Activated CD4-positive, alpha-beta memory T cell treated with anti-CD3 and anti-CD28 coated beads for 36 hours (primary cell): ENCODE measurements at regions not wholly inside any gene's neighbourhood (a gene's known extent, or its start where the extent isn't known, plus 50 kb on each side); places are given as distances from the start of the nearest gene placed in this dataset.

ENCODE experiments used
- CTCF ChIA-PET: fragments of 350-600 bp; sonication (Branson Sonifier 250); formaldehyde crosslinking; loops from one replicate; lab custom pipeline; 2021; ENCODE audit warnings: antibody characterized with exemption, inconsistent platforms; lab: Charles Lee
- POLR2A ChIA-PET: fragments of 350-600 bp; sonication (Branson Sonifier 250); formaldehyde crosslinking; loops from one replicate; lab custom pipeline; 2021; ENCODE audit warnings: antibody characterized with exemption; lab: Charles Lee
- DNase-seq: peaks from one replicate; pipeline ENCODE4 v3.0.0-alpha.2; 2020
- H3K27ac Mint-ChIP-seq: one replicate; pipeline ENCODE4 v1.8.0; 2021; ENCODE audit warnings: mixed read lengths
- H3K27me3 Mint-ChIP-seq: one replicate; pipeline ENCODE4 v1.8.0; 2021; ENCODE audit warnings: mixed read lengths
- H3K36me3 Mint-ChIP-seq: one replicate; pipeline ENCODE4 v1.8.0; 2021; ENCODE audit warnings: mixed read lengths
- H3K4me1 Mint-ChIP-seq: one replicate; pipeline ENCODE4 v1.8.0; 2021; ENCODE audit warnings: low read depth, mixed read lengths
- H3K4me3 Mint-ChIP-seq: one replicate; pipeline ENCODE4 v1.8.0; 2021; ENCODE audit warnings: mild to moderate bottlenecking, mixed read lengths
- H3K9me3 Mint-ChIP-seq: one replicate; pipeline ENCODE4 v1.8.0; 2021; ENCODE audit warnings: mixed read lengths
- intact Hi-C: fragments of 100-400 bp; cut with micrococcal nuclease; formaldehyde crosslinking; loops from one replicate; pipeline ENCODE4 v1.15.1; 2023

DNA sequence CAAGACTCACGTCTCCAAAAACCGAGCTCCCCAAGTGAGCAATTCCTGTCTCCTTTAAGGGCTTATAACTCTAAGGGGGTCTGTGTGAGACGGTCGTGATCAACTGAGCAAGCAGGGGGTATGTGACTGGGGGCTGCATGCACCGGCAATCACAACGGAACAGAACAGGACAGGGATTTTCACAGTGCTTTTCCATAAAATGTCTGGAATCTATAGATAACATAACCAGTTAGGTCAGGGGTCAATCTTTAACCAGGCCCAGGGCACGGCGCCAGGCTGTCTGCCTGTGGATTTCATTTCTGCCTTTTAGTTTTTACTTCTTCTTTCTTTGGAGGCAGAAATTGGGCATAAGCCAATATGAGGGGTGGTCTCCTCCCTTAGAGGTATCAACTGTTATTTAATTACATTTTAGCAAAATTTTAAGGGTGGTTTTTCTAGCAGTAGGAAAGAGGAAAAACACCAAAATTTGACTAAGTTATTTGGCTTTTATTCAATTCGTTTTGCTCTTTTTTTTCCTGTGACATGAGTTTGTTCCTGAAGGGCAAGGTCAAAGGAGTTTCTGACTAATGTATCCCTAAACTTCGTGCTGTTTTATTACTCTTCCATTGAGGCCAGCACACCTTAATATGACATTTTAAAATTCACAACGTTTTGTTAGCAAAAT is 121.4 kb upstream of the SEC61G start:
- Mint-ChIP-seq H3K36me3 (no peaks in the 10 kb centered on the region), H3K27me3 (no peaks in the 10 kb centered on the region), H3K4me3 (no peak overlapping the region), H3K27ac (no peak overlapping the region), H3K4me1 (no peaks in the 10 kb centered on the region), H3K9me3 (no peaks in the 10 kb centered on the region)
- intact Hi-C loops: no loop called here
- ChIA-PET POLR2A (no interaction called here), CTCF (no interaction called here)
- DNase-seq: no peak

DNA sequence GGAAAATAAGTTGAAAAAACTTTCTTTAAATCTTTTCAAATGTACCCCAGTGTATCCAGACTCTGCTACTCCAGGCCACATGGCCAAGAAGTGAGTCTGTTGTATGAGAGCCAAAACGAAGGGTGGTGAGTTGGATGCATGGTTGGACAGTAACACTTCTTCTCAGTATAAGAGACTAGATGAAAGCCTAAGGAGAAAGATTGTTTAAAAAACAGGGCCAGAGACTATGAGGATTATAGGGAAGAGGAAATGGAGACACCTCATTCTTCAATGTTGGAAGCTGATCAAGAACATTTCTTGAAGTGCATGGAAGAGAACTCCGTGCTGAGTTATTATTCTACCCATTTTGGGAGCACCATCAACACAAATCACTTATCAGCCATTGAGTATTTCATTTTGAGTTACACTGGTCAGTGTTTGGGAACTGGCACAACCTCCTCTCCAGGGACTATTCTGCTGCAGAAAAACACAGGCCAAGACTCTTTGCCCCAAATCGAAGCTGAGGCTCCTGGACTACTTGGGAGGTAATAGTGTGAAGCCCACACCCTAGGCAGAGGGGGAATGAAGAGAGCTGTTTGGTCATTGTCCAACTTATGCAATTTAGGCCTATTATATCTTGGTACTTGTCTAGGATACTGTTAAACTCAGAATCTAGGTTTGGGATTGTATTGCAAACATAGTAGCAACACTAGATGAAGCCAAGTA is 123.0 kb upstream of the SEC61G start:
- POLR2A ChIA-PET: no interaction called here
- DNase-seq: no peak
- no peak overlapping the region for H3K27ac Mint-ChIP-seq
- H3K27me3 Mint-ChIP-seq: no peaks in the 10 kb centered on the region
- H3K4me1 Mint-ChIP-seq: no peaks in the 10 kb centered on the region
- CTCF ChIA-PET: no interaction called here
- no peaks in the 10 kb centered on the region for H3K9me3 Mint-ChIP-seq
- H3K4me3 Mint-ChIP-seq: no peak overlapping the region
- intact Hi-C loops: no loop called here
- no peaks in the 10 kb centered on the region for H3K36me3 Mint-ChIP-seq

DNA sequence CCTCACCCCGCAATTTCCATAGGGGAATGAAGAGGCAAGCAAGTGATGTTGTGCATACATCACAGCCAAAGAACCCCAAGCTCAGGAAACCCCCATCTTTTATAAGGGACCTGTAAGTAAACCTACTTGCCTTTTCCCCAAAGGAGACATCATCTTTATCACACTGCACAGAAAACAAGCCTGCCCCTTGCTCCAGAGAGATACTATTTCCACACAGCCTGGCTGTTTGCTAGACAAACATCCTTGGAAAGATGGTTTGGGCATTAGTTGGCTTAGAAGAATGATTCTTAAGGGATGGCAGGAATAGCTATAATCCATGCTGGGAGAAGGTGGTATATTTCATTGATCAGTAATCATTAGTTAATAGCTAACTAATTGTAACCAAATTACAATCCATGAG is 123.7 kb upstream of the SEC61G start:
- H3K27ac Mint-ChIP-seq: no peak overlapping the region
- intact Hi-C loops: no loop called here

DNA sequence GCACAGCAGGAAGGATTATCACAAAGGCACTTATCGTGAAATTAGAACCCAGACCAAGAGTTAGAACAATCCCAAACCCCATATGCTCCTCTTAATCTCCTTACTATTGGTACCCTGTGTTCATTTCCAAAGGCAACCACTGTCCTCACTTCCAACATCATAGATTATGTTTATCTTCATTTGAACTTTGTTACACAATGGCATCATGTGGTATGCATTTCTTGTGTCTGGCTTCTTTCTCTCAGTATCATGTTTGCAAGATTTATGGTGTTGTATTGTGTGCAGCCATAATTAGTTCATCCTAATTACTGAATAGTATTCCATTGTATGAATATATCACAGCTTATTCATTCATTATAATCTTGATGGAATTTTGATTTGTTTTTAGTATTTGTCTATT is 124.6 kb upstream of the SEC61G start:
- Mint-ChIP-seq H3K4me1 (no peaks in the 10 kb centered on the region), H3K36me3 (no peaks in the 10 kb centered on the region), H3K9me3 (no peaks in the 10 kb centered on the region), H3K27me3 (peaks cover 4% of the 10 kb centered on the region), H3K4me3 (no peak overlapping the region), H3K27ac (no peak overlapping the region)
- intact Hi-C loops: no loop called here
- ChIA-PET POLR2A (no interaction called here), CTCF (no interaction called here)
- DNase-seq: no peak

More for the DNA sequence above, 123.7 kb upstream of the SEC61G start:
- no peaks in the 10 kb centered on the region for H3K4me1 Mint-ChIP-seq
- no peaks in the 10 kb centered on the region for H3K36me3 Mint-ChIP-seq
- no peak overlapping the region for H3K4me3 Mint-ChIP-seq
- POLR2A ChIA-PET: no interaction called here
- no peaks in the 10 kb centered on the region for H3K9me3 Mint-ChIP-seq
- CTCF ChIA-PET: no interaction called here
- DNase-seq: no peak
- no peaks in the 10 kb centered on the region for H3K27me3 Mint-ChIP-seq

- Mint-ChIP-seq H3K4me3 (no peak overlapping the region), H3K36me3 (no peaks in the 10 kb centered on the region), H3K27ac (no peak overlapping the region), H3K9me3 (no peaks in the 10 kb centered on the region), H3K27me3 (peaks cover 4% of the 10 kb centered on the region), H3K4me1 (no peaks in the 10 kb centered on the region)
- ChIA-PET POLR2A (no interaction called here), CTCF (no interaction called here)
- intact Hi-C loops: no loop called here
- DNase-seq: no peak
These were observed 126.3 kb upstream of the SEC61G start for GRCh38 chr7:54885285-54885684.

GRCh38 chr7:54888067-54888733 is 129.2 kb upstream of the SEC61G start:
- intact Hi-C loops: no loop called here
- CTCF ChIA-PET: no interaction called here
- DNase-seq: no peak
- Mint-ChIP-seq H3K27ac (no peak overlapping the region), H3K4me1 (no peaks in the 10 kb centered on the region), H3K9me3 (no peaks in the 10 kb centered on the region), H3K27me3 (peaks cover 7% of the 10 kb centered on the region), H3K36me3 (no peaks in the 10 kb centered on the region), H3K4me3 (no peak overlapping the region)
- POLR2A ChIA-PET: no interaction called here

- POLR2A ChIA-PET: no interaction called here
- Mint-ChIP-seq H3K9me3 (no peaks in the 10 kb centered on the region), H3K4me3 (no peak overlapping the region), H3K4me1 (no peaks in the 10 kb centered on the region), H3K36me3 (no peaks in the 10 kb centered on the region), H3K27me3 (peaks cover 8% of the 10 kb centered on the region), H3K27ac (no peak overlapping the region)
- CTCF ChIA-PET: no interaction called here
- intact Hi-C loops: no loop called here
- DNase-seq: no peak
These were observed 129.7 kb upstream of the SEC61G start for GRCh38 chr7:54888734-54889082.

DNA sequence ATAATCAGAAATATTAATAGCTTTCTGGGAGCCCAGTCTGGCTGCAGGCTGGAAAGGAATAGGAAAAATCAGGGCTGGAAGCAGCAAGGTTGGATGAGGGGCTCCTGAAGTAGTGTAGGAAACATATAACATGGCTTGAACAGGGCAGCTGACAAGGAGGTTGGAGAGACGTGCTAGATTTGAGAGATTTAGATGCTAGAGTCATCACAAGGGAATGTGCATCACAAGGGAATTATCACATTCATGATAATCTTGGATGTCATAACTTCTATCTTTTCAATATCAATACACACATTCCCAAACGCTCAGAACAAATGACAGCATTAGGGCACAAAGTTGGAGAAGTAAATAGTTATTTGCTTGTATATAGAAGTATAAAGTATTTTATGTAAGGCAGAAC is 120.9 kb upstream of the EGFR start:
- Mint-ChIP-seq H3K36me3 (no peaks in the 10 kb centered on the region), H3K4me1 (no peaks in the 10 kb centered on the region), H3K9me3 (no peaks in the 10 kb centered on the region), H3K4me3 (no peak overlapping the region), H3K27ac (no peak overlapping the region), H3K27me3 (peaks cover 9% of the 10 kb centered on the region)
- POLR2A ChIA-PET: no interaction called here
- CTCF ChIA-PET: no interaction called here
- intact Hi-C loops: no loop called here
- no peak for DNase-seq

GRCh38 chr7:54898659-54899340 is 120.0 kb upstream of the EGFR start:
- no peaks in the 10 kb centered on the region for H3K9me3 Mint-ChIP-seq
- intact Hi-C loops: no loop called here
- POLR2A ChIA-PET: no interaction called here

GRCh38 chr7:54901840-54902239 is 117.0 kb upstream of the EGFR start:
- H3K4me3 Mint-ChIP-seq: no peak overlapping the region
- DNase-seq: no peak
- no peak overlapping the region for H3K27ac Mint-ChIP-seq
- intact Hi-C loops: no loop called here
- no peaks in the 10 kb centered on the region for H3K9me3 Mint-ChIP-seq
- peaks cover 2% of the 10 kb centered on the region for H3K27me3 Mint-ChIP-seq
- ChIA-PET POLR2A (no interaction called here), CTCF (no interaction called here)
- H3K36me3 Mint-ChIP-seq: no peaks in the 10 kb centered on the region
- H3K4me1 Mint-ChIP-seq: no peaks in the 10 kb centered on the region

More at GRCh38 chr7:54898659-54899340, 120.0 kb upstream of the EGFR start:
- Mint-ChIP-seq H3K4me1 (no peaks in the 10 kb centered on the region), H3K27ac (no peak overlapping the region), H3K36me3 (no peaks in the 10 kb centered on the region), H3K4me3 (no peak overlapping the region), H3K27me3 (peaks cover 5% of the 10 kb centered on the region)
- CTCF ChIA-PET: no interaction called here
- no peak for DNase-seq

- DNase-seq: no peak
- Mint-ChIP-seq H3K4me3 (no peak overlapping the region), H3K27ac (no peak overlapping the region), H3K9me3 (no peaks in the 10 kb centered on the region), H3K36me3 (no peaks in the 10 kb centered on the region), H3K4me1 (no peaks in the 10 kb centered on the region), H3K27me3 (peaks cover 2% of the 10 kb centered on the region)
- intact Hi-C loops: no loop called here
- ChIA-PET POLR2A (no interaction called here), CTCF (no interaction called here)
These were observed 114.7 kb upstream of the EGFR start for GRCh38 chr7:54904130-54904529.

- H3K27me3 Mint-ChIP-seq: peaks cover 2% of the 10 kb centered on the region
- no peak overlapping the region for H3K4me3 Mint-ChIP-seq
- no peak for DNase-seq
- no peaks in the 10 kb centered on the region for H3K36me3 Mint-ChIP-seq
- H3K4me1 Mint-ChIP-seq: no peaks in the 10 kb centered on the region
- peaks cover 2% of the 10 kb centered on the region for H3K9me3 Mint-ChIP-seq
- H3K27ac Mint-ChIP-seq: no peak overlapping the region
- ChIA-PET CTCF (no interaction called here), POLR2A (no interaction called here)
- intact Hi-C loops: no loop called here
These were observed 113.8 kb upstream of the EGFR start for GRCh38 chr7:54904986-54905385.
